PFSK-1 (cell line): ENCODE measurements at regions not wholly inside any gene's neighbourhood (a gene's known extent, or its start where the extent isn't known, plus 50 kb on each side); places are given as distances from the start of the nearest gene placed in this dataset.

Experiments used
- FOXP2 ChIP-seq: optimal IDR thresholded peaks from 2 replicates; pipeline ENCODE3; 2011; ENCODE audit warnings: borderline replicate concordance, control low read depth, inconsistent platforms; ENCODE audit not compliant: insufficient read depth; ENCODE audit errors: extremely low read length, extremely low read depth
- POLR2AphosphoS5 ChIP-seq: IDR thresholded peaks from 2 replicates; pipeline ENCODE4 v1.6.1; 2012; ENCODE audit warnings: low read depth, mild to moderate bottlenecking, control low read depth, low read length, moderate library complexity
- REST ChIP-seq, 2 experiments: IDR thresholded peaks; 2 replicates each; pipeline versions ENCODE4 v1.6.1 to v1.8.0; 2011 to 2012; ENCODE audit warnings: low read depth in 2 of 2, low read length in 2 of 2, control low read depth in 1 of 2, inconsistent platforms in 1 of 2, mild to moderate bottlenecking in 1 of 2, moderate library complexity in 1 of 2; ENCODE audit not compliant: insufficient read depth in 1 of 2
- SIN3A ChIP-seq: IDR thresholded peaks from 2 replicates; pipeline ENCODE4 v1.6.1; 2012; ENCODE audit warnings: mild to moderate bottlenecking, low read length, moderate library complexity, borderline replicate concordance; ENCODE audit not compliant: insufficient read depth
- TAF1 ChIP-seq: IDR thresholded peaks from 2 replicates; pipeline ENCODE4 v1.6.1; 2012; ENCODE audit warnings: low read length, control low read depth, borderline replicate concordance; ENCODE audit not compliant: insufficient read depth

- no peak for TF ChIP-seq POLR2AphosphoS5
- no peak for TF ChIP-seq TAF1
- no peak for TF ChIP-seq REST (IDR thresholded peaks at IDR 0.05; ENCODE audit: insufficient read depth in 1 of 2, low read depth in 2 of 2, low read length in 2 of 2)
- no peak for TF ChIP-seq SIN3A
- no peak for TF ChIP-seq FOXP2
Observed at GRCh38 chr12:125280482-125281377, 215.5 kb downstream of the AACS start.
